Natural killer cell (primary cell): ENCODE measurements at regions not wholly inside any gene's neighbourhood (a gene's known extent, or its start where the extent isn't known, plus 50 kb on each side); places are given as distances from the start of the nearest gene placed in this dataset.

Source experiments
- ATAC-seq, 3 donors: fragments of 150-1000 bp in 2 of 3; fragments of 200-7000 bp in 1 of 3; cut with Tn5 transposase; 1 replicate in 1 of 3; 2 replicates in 2 of 3; pipeline ENCODE4 v1.10.0; 2021; ENCODE audit warnings: mild to moderate bottlenecking in 2 of 3, moderate library complexity in 2 of 3
- DNase-seq, 2 donors: peaks; one replicate each; pipeline versions ENCODE4 v3.0.0 to v3.0.0-alpha.2; 2013 to 2021; ENCODE audit warnings: mixed read lengths in 1 of 2
- H3K27ac ChIP-seq: one replicate; pipeline ENCODE4 v1.5.1; 2013; ENCODE audit warnings: mild to moderate bottlenecking, low read length
- H3K27me3 ChIP-seq: one replicate; pipeline ENCODE4 v1.6.1; 2013; ENCODE audit warnings: low read length; ENCODE audit not compliant: control insufficient read depth, insufficient read depth
- H3K36me3 ChIP-seq: one replicate; pipeline ENCODE4 v1.6.1; 2013; ENCODE audit warnings: low read length; ENCODE audit not compliant: control insufficient read depth, insufficient read depth
- H3K4me1 ChIP-seq: one replicate; pipeline ENCODE4 v1.6.1; 2013; ENCODE audit warnings: low read length; ENCODE audit not compliant: control insufficient read depth, insufficient read depth
- H3K4me3 ChIP-seq: one replicate; pipeline ENCODE4 v1.5.1; 2013; ENCODE audit warnings: low read length
- H3K9me3 ChIP-seq: one replicate; pipeline ENCODE4 v1.6.1; 2013; ENCODE audit warnings: low read length; ENCODE audit not compliant: control insufficient read depth, insufficient read depth
- H3K27ac Mint-ChIP-seq, 2 donors: one replicate each; pipeline ENCODE4 v1.8.0; 2022; ENCODE audit warnings: mild to moderate bottlenecking in 2 of 2, mixed read lengths in 2 of 2, moderate library complexity in 1 of 2
- H3K27me3 Mint-ChIP-seq, 2 donors: one replicate each; pipeline ENCODE4 v1.8.0; 2022; ENCODE audit warnings: low read depth in 2 of 2, mixed read lengths in 2 of 2
- H3K36me3 Mint-ChIP-seq: one replicate; pipeline ENCODE4 v1.8.0; 2022; ENCODE audit warnings: mixed read lengths
- H3K4me1 Mint-ChIP-seq, 2 donors: one replicate each; pipeline ENCODE4 v1.8.0; 2022; ENCODE audit warnings: mixed read lengths in 2 of 2
- H3K4me3 Mint-ChIP-seq: one replicate; pipeline ENCODE4 v1.8.0; 2022; ENCODE audit warnings: mild to moderate bottlenecking, moderate library complexity, mixed read lengths
- H3K9me3 Mint-ChIP-seq, 2 donors: one replicate each; pipeline ENCODE4 v1.8.0; 2022; ENCODE audit warnings: mixed read lengths in 2 of 2
- CTCF ChIP-seq: fragments of 200-600 bp; IDR thresholded peaks from one replicate; pipeline ENCODE4 v1.8.0; 2022; ENCODE audit warnings: antibody characterized with exemption
- WGBS: methylation state at CpG from one replicate; pipeline ENCODE4 v1.1.7; 2013; ENCODE audit warnings: missing lambda C conversion rate; ENCODE audit not compliant: insufficient coverage; 5-methylcytosine and 5-hydroxymethylcytosine counted together
- intact Hi-C: fragments of 100-400 bp; cut with micrococcal nuclease; formaldehyde crosslinking; loops from one replicate; pipeline ENCODE4 v1.14.2; 2022

- no peaks in the 10 kb centered on the region for H3K4me1 ChIP-seq
- no peak overlapping the region for H3K27ac ChIP-seq
- DNase-seq (no peak), ATAC-seq (no peak)
- Mint-ChIP-seq H3K4me3 (no peak overlapping the region), H3K36me3 (no peaks in the 10 kb centered on the region), H3K4me1 (no peaks in the 10 kb centered on the region), H3K9me3 (peaks cover 15 to 16% of the 10 kb centered on the region in 2 donors), H3K27ac (no peak overlapping the region), H3K27me3 (no peaks in the 10 kb centered on the region)
- intact Hi-C loops, result no loop called here
- no peak for TF ChIP-seq CTCF
- H3K9me3 ChIP-seq, result peaks cover 4% of the 10 kb centered on the region
- H3K4me3 ChIP-seq, result no peak overlapping the region
- no peaks in the 10 kb centered on the region for H3K27me3 ChIP-seq
- H3K36me3 ChIP-seq, result no peaks in the 10 kb centered on the region
Observed at GRCh38 chr18:29969876-29970275, 1072.7 kb downstream of the DSC3 start.

- no peak overlapping the region for H3K27ac Mint-ChIP-seq
- DNase-seq (no peak), ATAC-seq (no peak)
- no peak for TF ChIP-seq CTCF
- H3K4me3 Mint-ChIP-seq, result no peak overlapping the region
- H3K27ac ChIP-seq, result no peak overlapping the region
- H3K36me3 Mint-ChIP-seq, result no peaks in the 10 kb centered on the region
- H3K9me3 Mint-ChIP-seq, result peaks cover 2 to 10% of the 10 kb centered on the region in 2 donors
- intact Hi-C loops, result no loop called here
- no peak overlapping the region for H3K4me3 ChIP-seq
- no peaks in the 10 kb centered on the region for H3K27me3 ChIP-seq
- WGBS, result 50% methylated on average over 1 of the region's 3 CpGs
- no peaks in the 10 kb centered on the region for H3K27me3 Mint-ChIP-seq
- H3K9me3 ChIP-seq, result no peaks in the 10 kb centered on the region
- H3K4me1 Mint-ChIP-seq, result no peaks in the 10 kb centered on the region
- no peaks in the 10 kb centered on the region for H3K36me3 ChIP-seq
- no peaks in the 10 kb centered on the region for H3K4me1 ChIP-seq
Observed at GRCh38 chr18:29962579-29962978, 1080.0 kb downstream of the DSC3 start.

DNA sequence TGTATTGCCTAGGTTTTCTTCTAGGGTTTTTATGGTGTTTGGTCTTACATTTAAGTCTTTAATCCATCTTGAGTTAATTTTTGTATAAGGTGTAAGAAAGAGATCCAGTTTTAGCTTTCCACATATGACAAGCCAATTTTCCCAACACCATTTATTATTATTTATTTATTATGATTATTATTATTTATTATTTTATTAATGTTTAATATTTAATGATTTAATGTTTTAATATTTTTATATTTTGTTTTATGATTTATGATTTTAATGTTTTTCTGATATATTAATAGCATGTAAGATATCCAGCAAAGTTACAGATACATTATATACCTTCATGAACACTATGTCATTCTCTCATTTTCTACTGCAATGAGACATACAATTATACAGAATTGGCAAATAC lies 1082.0 kb downstream of the DSC3 start:
- no peak for TF ChIP-seq CTCF
- DNase-seq, result no peak
- Mint-ChIP-seq H3K4me1 (no peaks in the 10 kb centered on the region), H3K36me3 (no peaks in the 10 kb centered on the region), H3K9me3 (peaks cover 0 to 9% of the 10 kb centered on the region in 2 donors), H3K27me3 (no peaks in the 10 kb centered on the region), H3K4me3 (no peak overlapping the region), H3K27ac (no peak overlapping the region)
- Histone ChIP-seq H3K36me3 (no peaks in the 10 kb centered on the region), H3K4me1 (no peaks in the 10 kb centered on the region), H3K9me3 (no peaks in the 10 kb centered on the region), H3K27me3 (no peaks in the 10 kb centered on the region), H3K27ac (no peak overlapping the region), H3K4me3 (no peak overlapping the region)
- intact Hi-C loops, result no loop called here
- no peak for ATAC-seq

DNA sequence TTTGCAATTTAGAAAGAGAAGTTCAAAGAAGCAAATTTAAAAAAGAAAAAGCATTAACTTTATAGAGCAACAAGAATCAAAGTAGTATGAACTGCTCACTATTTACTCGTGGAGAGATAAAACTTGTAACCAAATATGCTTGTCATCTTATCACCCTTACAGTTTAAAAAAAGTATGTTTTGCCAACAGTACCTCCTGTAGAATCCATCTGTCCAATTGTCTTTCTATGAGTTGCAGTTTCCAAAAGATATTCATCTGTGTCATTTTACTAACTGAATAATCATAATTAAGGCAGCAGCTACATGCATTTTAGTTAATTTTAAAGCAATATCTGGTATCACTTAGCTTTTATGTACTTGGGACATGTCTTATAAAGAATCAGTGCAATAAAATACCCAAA lies 1112.3 kb downstream of the DSC3 start:
- Mint-ChIP-seq H3K27ac (no peak overlapping the region), H3K4me1 (no peaks in the 10 kb centered on the region), H3K27me3 (no peaks in the 10 kb centered on the region), H3K36me3 (no peaks in the 10 kb centered on the region), H3K9me3 (peaks cover 11 to 16% of the 10 kb centered on the region in 2 donors), H3K4me3 (no peak overlapping the region)
- Histone ChIP-seq H3K4me1 (no peaks in the 10 kb centered on the region), H3K27ac (no peak overlapping the region), H3K9me3 (no peaks in the 10 kb centered on the region), H3K27me3 (no peaks in the 10 kb centered on the region), H3K4me3 (no peak overlapping the region), H3K36me3 (no peaks in the 10 kb centered on the region)
- no peak for ATAC-seq
- TF ChIP-seq CTCF, result no peak
- 100% methylated on average over 1 of the region's 1 CpG for WGBS
- intact Hi-C loops, result no loop called here
- DNase-seq, result no peak
